ENCODE measurements at regions not wholly inside any gene's neighbourhood (a gene's known extent, or its start where the extent isn't known, plus 50 kb on each side); places are given as distances from the start of the nearest gene placed in this dataset.

- no peaks in the 10 kb centered on the region for H3K9me3 ChIP-seq
These were observed 65.8 kb upstream of the SLC4A4 start for GRCh38 chr4:71272976-71273375.

GRCh38 chr4:71275004-71275403, 63.8 kb upstream of the SLC4A4 start:
- H3K27me3 ChIP-seq, result no peaks in the 10 kb centered on the region
- no peaks in the 10 kb centered on the region for H3K9me3 ChIP-seq
- peaks cover 4% of the 10 kb centered on the region for H3K4me1 ChIP-seq
- H3K27ac ChIP-seq, result no peak overlapping the region
- H3K36me3 ChIP-seq, result no peaks in the 10 kb centered on the region
- DNase-seq (ENCODE audit: low spot score in 2 of 2), result no peak
- TF ChIP-seq CTCF (IDR thresholded peaks at IDR 0.05), result no peak
- no peak for TF ChIP-seq POLR2AphosphoS5 (IDR thresholded peaks at IDR 0.05)
- no peak for TF ChIP-seq EP300 (IDR thresholded peaks at IDR 0.05)
- no peak for TF ChIP-seq POLR2A (IDR thresholded peaks at IDR 0.05)
- H3K4me3 ChIP-seq, result no peak overlapping the region

More at GRCh38 chr4:71272976-71273375, 65.8 kb upstream of the SLC4A4 start:
- 71% methylated on average over 1 of the region's 1 CpG for WGBS
- TF ChIP-seq CTCF (IDR thresholded peaks at IDR 0.05) (no peak), POLR2AphosphoS5 (IDR thresholded peaks at IDR 0.05) (no peak), EP300 (IDR thresholded peaks at IDR 0.05) (no peak), POLR2A (IDR thresholded peaks at IDR 0.05) (no peak)
- Histone ChIP-seq H3K36me3 (no peaks in the 10 kb centered on the region), H3K27me3 (no peaks in the 10 kb centered on the region), H3K4me1 (peaks cover 4% of the 10 kb centered on the region), H3K4me3 (no peak overlapping the region), H3K27ac (no peak overlapping the region)
- DNase-seq (ENCODE audit: low spot score in 2 of 2), result no peak

GRCh38 chr4:71275570-71275969, 63.2 kb upstream of the SLC4A4 start:
- TF ChIP-seq POLR2A (IDR thresholded peaks at IDR 0.05) (no peak), CTCF (IDR thresholded peaks at IDR 0.05) (no peak), EP300 (IDR thresholded peaks at IDR 0.05) (no peak), POLR2AphosphoS5 (IDR thresholded peaks at IDR 0.05) (no peak)
- WGBS, result 50% methylated on average over 4 of the region's 4 CpGs
- Histone ChIP-seq H3K4me1 (peaks cover 4% of the 10 kb centered on the region), H3K4me3 (no peak overlapping the region), H3K27ac (no peak overlapping the region), H3K36me3 (no peaks in the 10 kb centered on the region), H3K27me3 (no peaks in the 10 kb centered on the region), H3K9me3 (no peaks in the 10 kb centered on the region)
- DNase-seq (ENCODE audit: low spot score in 2 of 2), result no peak

- no peak for DNase-seq (ENCODE audit: low spot score in 2 of 2)
- WGBS, result 91% methylated on average over 1 of the region's 1 CpG
- H3K27me3 ChIP-seq, result no peaks in the 10 kb centered on the region
- H3K9me3 ChIP-seq, result no peaks in the 10 kb centered on the region
- H3K27ac ChIP-seq, result no peak overlapping the region
- TF ChIP-seq CTCF (IDR thresholded peaks at IDR 0.05), result no peak
- no peak for TF ChIP-seq POLR2A (IDR thresholded peaks at IDR 0.05)
- TF ChIP-seq POLR2AphosphoS5 (IDR thresholded peaks at IDR 0.05), result no peak
- no peak for TF ChIP-seq EP300 (IDR thresholded peaks at IDR 0.05)
- H3K4me1 ChIP-seq, result peaks cover 4% of the 10 kb centered on the region
- H3K4me3 ChIP-seq, result no peak overlapping the region
- H3K36me3 ChIP-seq, result no peaks in the 10 kb centered on the region
These were observed 61.5 kb upstream of the SLC4A4 start for GRCh38 chr4:71277353-71277752.

- H3K4me3 ChIP-seq, result no peak overlapping the region
- H3K9me3 ChIP-seq, result no peaks in the 10 kb centered on the region
- H3K27me3 ChIP-seq, result no peaks in the 10 kb centered on the region
- TF ChIP-seq POLR2AphosphoS5 (IDR thresholded peaks at IDR 0.05) (no peak), CTCF (IDR thresholded peaks at IDR 0.05) (no peak), POLR2A (IDR thresholded peaks at IDR 0.05) (no peak), EP300 (IDR thresholded peaks at IDR 0.05) (no peak)
- 88% methylated on average over 2 of the region's 2 CpGs for WGBS
- H3K4me1 ChIP-seq, result no peaks in the 10 kb centered on the region
- no peak for DNase-seq (ENCODE audit: low spot score in 2 of 2)
- no peak overlapping the region for H3K27ac ChIP-seq
- no peaks in the 10 kb centered on the region for H3K36me3 ChIP-seq
These were observed 55.1 kb upstream of the SLC4A4 start for GRCh38 chr4:71283642-71284257.
